ENCODE measurements at regions not wholly inside any gene's neighbourhood (a gene's known extent, or its start where the extent isn't known, plus 50 kb on each side); places are given as distances from the start of the nearest gene placed in this dataset.
"Not testable (repeated sequence)": the region's sequence is repeated elsewhere in the genome, so short reads cannot be mapped to it uniquely, and the experiment has no call there.

- DNase-seq, result no peak
Measured at GRCh38 chr6:120348926-120349325, 985.4 kb downstream of the TBC1D32 start.

DNA sequence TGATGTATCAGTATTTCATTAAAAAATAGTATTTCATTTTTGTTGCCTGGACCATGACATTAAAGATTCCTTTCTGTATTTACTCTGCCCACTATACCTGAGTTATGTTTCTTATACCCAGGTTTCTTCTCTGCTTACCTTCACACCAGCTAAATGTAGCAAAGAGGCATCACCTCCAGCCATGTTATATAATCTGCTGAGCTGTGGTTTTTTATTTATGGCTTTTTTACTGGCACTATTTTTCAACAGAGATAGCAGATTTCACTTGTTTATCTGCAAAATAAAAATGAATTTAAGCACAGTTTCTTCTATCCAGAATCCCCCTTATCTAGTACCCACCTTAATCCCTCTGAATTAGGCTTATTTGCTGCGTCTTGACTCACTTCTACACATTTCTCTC lies 979.0 kb upstream of the MAN1A1 start:
- DNase-seq, result no peak

GRCh38 chr6:120320481-120321162 lies 971.1 kb upstream of the MAN1A1 start:
- DNase-seq, result no peak

DNA sequence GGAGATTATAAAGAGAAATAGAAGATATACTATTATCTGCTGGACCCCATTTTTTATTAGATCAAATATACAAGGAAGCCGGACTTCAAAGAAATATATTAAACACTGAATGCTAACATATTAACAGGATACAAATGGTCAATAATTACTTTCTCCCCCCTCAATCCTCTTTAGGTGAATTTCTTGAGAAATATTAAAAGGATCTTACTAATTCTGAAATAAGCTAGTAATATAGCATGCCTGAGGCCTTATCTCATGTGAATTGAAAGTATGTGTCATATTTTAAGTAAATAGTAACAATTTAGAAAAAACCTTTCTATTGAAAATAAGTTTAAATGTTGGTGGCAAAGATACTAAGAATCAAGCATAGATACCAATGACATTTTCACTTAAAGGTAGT lies 954.7 kb upstream of the MAN1A1 start:
- DNase-seq, result no peak

DNA sequence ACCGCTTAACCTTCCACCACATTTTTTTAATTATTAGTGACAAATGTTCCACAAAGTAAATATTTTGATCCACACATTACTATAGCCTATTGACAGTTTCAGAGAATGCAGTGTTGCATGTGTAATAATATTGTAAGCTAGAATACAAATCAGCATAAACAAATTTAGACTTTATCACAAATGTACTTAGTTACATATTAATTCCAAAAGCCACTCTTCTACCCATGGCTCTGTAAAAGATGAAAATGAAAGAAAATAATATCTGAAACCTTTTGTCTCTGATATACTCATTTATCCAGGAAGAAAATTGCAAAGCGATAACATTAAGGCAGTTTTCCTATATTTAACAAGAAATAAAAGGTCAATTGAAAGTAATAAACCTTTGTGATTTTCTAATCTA lies 954.0 kb upstream of the MAN1A1 start:
- no peak for DNase-seq

DNA sequence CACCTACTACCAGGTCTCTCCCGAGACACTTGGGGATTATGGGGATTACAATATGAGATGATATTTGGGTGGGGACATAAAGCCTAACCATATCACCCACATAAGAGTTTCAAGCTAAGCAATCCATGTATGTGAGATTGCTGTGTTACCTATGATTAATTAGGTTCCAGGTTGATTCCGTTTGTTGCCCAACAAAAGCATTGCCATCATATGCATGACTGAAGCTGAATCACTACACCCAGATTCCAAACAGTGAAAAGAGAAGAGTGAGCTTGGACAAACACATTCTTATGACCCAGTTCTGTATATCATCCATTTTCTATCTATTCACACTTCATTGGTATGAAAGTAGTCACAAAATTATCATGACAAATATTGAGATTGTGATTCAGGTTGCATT lies 952.5 kb upstream of the MAN1A1 start:
- DNase-seq, result no peak

DNA sequence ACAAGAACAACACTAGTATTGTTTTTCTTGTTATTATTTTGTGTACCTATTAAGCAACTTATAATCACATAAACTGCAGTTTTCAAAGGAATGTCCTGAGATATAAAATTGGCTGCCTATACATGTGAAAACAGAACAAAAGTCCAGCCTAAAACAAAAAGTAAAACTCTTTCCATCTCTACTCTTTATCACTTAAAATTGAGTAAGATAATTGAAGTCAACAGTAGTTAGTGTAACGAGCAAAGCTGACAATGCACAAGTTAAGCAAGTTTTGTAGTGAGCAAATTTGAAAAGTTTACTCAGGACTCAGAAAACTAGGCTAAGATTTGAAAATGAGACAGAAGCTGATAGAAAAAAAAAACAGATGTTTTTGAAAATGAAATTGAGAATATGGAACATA lies 941.4 kb upstream of the MAN1A1 start:
- DNase-seq, result no peak

GRCh38 chr6:120282005-120282404 lies 932.4 kb upstream of the MAN1A1 start:
- no peak for DNase-seq

GRCh38 chr6:120279466-120280167 lies 930.1 kb upstream of the MAN1A1 start:
- no peak for DNase-seq

DNA sequence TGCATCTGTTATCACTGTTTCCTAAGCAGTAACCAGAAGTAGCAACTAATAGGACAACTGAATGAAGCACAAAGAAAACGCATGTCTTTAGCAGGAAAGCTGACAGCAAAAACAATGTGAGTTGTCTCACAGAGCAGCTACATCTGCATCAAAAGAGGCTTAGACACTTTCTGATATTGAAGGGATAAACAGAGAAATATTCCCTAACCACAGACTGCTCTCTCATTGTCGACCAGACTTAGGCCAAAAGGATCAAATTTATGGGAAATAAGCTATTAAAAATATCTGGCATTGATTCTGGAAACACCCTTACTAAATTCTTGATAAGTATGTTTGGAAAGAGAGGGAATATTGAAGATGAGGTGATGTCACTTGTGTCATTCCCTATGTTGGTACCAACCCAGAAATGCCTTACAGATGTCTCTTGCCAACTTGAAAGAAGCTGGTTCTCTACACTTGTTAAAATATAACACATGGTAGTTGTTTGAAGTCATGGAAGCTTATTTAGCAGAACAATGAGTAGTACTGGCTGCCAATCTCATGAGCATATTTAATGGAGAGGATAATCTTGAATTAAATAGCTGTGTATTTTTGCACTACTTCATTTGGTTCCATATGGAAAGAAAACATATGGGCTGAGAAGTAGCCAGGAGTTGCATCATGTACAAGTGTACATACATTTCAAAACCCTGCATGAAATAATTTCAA lies 929.3 kb upstream of the MAN1A1 start:
- DNase-seq, result no peak

- DNase-seq, result no peak
Measured at GRCh38 chr6:120274547-120274946, 925.0 kb upstream of the MAN1A1 start.

DNA sequence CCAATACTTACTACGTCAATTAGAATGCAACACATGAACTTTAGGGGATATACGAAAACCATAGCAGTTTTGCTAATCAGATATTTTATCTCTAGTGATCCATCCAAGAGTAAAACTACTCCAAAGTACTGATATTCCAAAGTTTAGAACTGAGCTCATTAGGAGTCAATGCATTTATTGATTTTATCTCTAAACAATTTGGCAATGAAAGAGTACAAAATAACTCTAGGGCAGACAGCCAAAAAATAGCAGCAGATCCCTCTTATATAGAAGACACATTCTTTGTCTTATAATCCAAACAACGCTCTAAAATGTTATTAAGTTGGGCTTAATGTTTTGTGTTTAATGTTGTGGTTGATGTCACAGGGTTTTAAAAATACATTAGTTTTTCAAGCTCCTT lies 923.9 kb upstream of the MAN1A1 start:
- no peak for DNase-seq

GRCh38 chr6:120272038-120272437 lies 922.5 kb upstream of the MAN1A1 start:
- DNase-seq, result no peak

GRCh38 chr6:120268256-120268655 lies 918.7 kb upstream of the MAN1A1 start:
- DNase-seq, result not testable (repeated sequence)

GRCh38 chr6:120262354-120262753 lies 912.8 kb upstream of the MAN1A1 start:
- DNase-seq, result no peak

- DNase-seq, result no peak
Measured at GRCh38 chr6:120260636-120261035, 911.1 kb upstream of the MAN1A1 start.

DNA sequence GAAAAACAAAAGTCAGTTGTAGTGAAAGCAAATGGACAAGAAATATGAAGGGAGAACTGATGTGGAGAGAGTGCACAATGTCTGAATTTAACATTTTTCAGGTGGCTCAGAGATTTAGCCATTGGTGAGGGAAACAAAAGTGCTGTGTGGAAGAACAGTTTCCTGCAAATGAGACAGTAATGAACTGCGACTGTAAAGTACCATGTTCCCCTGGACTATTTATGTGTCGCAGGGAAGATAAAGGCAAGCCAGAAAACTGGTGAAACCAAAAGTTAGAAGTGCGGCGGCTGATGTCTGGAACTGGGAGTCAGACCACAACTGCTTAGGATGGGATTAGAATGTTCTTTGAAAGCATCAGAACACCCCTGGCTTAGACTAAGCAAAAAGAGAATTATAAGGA lies 905.1 kb upstream of the MAN1A1 start:
- DNase-seq, result no peak

GRCh38 chr6:120248451-120248850 lies 898.9 kb upstream of the MAN1A1 start:
- no peak for DNase-seq

- no peak for DNase-seq
Measured at GRCh38 chr6:120237221-120237620, 887.7 kb upstream of the MAN1A1 start.

GRCh38 chr6:120230008-120230407 lies 880.4 kb upstream of the MAN1A1 start:
- DNase-seq, result no peak

DNA sequence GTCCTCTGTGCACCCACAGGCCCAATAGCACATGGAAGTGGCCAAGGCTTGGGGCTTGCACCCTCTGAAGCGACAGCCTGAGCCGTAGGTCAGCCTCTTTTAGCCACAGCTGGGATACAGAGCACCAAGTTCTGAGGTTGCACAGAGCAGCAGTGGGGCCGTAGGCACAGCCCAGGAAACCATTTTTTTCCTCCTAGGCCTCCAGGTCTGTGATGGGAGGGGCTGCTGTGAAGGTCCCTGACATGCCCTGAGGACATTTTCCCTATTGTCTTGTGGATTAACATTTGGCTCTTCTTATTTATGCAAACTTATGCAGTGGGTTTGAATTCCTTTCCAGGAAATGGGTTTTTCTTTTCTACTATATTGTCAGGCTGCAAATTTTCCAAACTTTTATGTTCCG lies 878.7 kb upstream of the MAN1A1 start:
- no peak for DNase-seq

DNA sequence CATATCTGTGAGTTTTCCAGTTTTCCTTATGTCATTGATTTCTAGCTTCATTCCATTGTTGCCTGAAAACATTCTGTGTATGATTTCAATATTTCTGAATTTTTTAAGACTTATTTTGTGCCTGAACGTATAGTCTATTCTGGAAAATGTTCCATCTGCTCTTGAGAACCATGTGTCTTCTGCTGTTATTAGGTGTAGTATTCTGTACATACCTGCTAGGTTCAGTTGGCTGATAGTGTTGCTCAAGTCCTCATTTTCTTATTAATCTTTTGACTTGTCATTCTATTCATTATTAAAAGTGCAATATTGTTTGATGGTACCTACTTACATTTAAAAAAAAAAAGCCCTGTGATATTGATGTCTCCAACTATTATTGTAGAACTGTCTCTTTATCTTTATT lies 869.8 kb upstream of the MAN1A1 start:
- no peak for DNase-seq

GRCh38 chr6:120214088-120214499 lies 864.5 kb upstream of the MAN1A1 start:
- DNase-seq, result no peak

All from NCI-H2107 (cell line).